RWPE2 (cell line): ENCODE measurements at regions not wholly inside any gene's neighbourhood (a gene's known extent, or its start where the extent isn't known, plus 50 kb on each side); places are given as distances from the start of the nearest gene placed in this dataset.

Experiments
- ATAC-seq: fragments of 200-7000 bp; cut with Tn5 transposase; 3 replicates; pipeline ENCODE4 v1.9.1; 2021; ENCODE audit warnings: low read depth
- DNase-seq: peaks from one replicate; pipeline ENCODE4 v3.0.0-alpha.2; 2020; ENCODE audit warnings: low spot score
- H3K27ac ChIP-seq: fragments of 450-650 bp; 2 replicates; pipeline ENCODE4 v1.5.1; 2017; ENCODE audit warnings: mild to moderate bottlenecking; ENCODE audit not compliant: poor library complexity, severe bottlenecking
- H3K27me3 ChIP-seq: fragments of 250-450 bp; sonication (Bioruptor Pico); 2 replicates; pipeline ENCODE4 v1.5.1; 2021; ENCODE audit warnings: mild to moderate bottlenecking, moderate library complexity; ENCODE audit not compliant: insufficient read depth, poor library complexity, severe bottlenecking
- H3K36me3 ChIP-seq: fragments of 250-450 bp; sonication (Bioruptor Pico); 2 replicates; pipeline ENCODE4 v1.5.1; 2020; ENCODE audit warnings: low read depth, mild to moderate bottlenecking, moderate library complexity
- H3K4me1 ChIP-seq: fragments of 250-450 bp; sonication (Bioruptor Pico); 2 replicates; pipeline ENCODE4 v1.5.1; 2021; ENCODE audit warnings: mild to moderate bottlenecking, moderate library complexity; ENCODE audit not compliant: insufficient read depth, poor library complexity, severe bottlenecking
- H3K4me3 ChIP-seq: fragments of 250-450 bp; sonication (Bioruptor Pico); 2 replicates; pipeline ENCODE4 v1.5.1; 2021; ENCODE audit warnings: mild to moderate bottlenecking, moderate library complexity; ENCODE audit not compliant: severe bottlenecking
- H3K9me3 ChIP-seq: fragments of 250-450 bp; sonication (Bioruptor Pico); 2 replicates; pipeline ENCODE4 v1.5.1; 2021; ENCODE audit warnings: mild to moderate bottlenecking, moderate library complexity; ENCODE audit not compliant: severe bottlenecking
- CTCF ChIP-seq: fragments of 450-650 bp; IDR thresholded peaks from one replicate; pipeline ENCODE4 v1.5.1; 2017; ENCODE audit warnings: mild to moderate bottlenecking, moderate library complexity; ENCODE audit not compliant: poor library complexity, severe bottlenecking

- ATAC-seq = no peak
Observed at GRCh38 chr1:30650968-30651320, 72.4 kb downstream of the MATN1 start.

GRCh38 chr1:30650038-30650967 is 73.1 kb downstream of the MATN1 start:
- H3K36me3 ChIP-seq = no peaks in the 10 kb centered on the region
- H3K27ac ChIP-seq = peak overlapping the region; percentile 78
- H3K27me3 ChIP-seq = no peaks in the 10 kb centered on the region
- H3K4me3 ChIP-seq = no peak overlapping the region
- no peak for DNase-seq
- no peaks in the 10 kb centered on the region for H3K9me3 ChIP-seq
- no peak for TF ChIP-seq CTCF
- ATAC-seq = no peak
- peaks cover 22% of the 10 kb centered on the region for H3K4me1 ChIP-seq

More at GRCh38 chr1:30650968-30651320, 72.4 kb downstream of the MATN1 start:
- Histone ChIP-seq H3K4me1 (peaks cover 22% of the 10 kb centered on the region), H3K27me3 (no peaks in the 10 kb centered on the region), H3K9me3 (no peaks in the 10 kb centered on the region), H3K27ac (peak overlapping the region; percentile 78), H3K36me3 (no peaks in the 10 kb centered on the region), H3K4me3 (no peak overlapping the region)
- DNase-seq = no peak
- TF ChIP-seq CTCF = no peak

GRCh38 chr1:30649321-30649991 is 73.9 kb downstream of the MATN1 start:
- Histone ChIP-seq H3K4me1 (peaks cover 20% of the 10 kb centered on the region), H3K36me3 (no peaks in the 10 kb centered on the region), H3K27ac (peak overlapping the region; percentile 78), H3K27me3 (no peaks in the 10 kb centered on the region), H3K9me3 (no peaks in the 10 kb centered on the region), H3K4me3 (no peak overlapping the region)
- ATAC-seq (peak; percentile 92), DNase-seq (peak; percentile 83)
- no peak for TF ChIP-seq CTCF

GRCh38 chr1:30648408-30649000 is 74.9 kb downstream of the MATN1 start:
- H3K4me1 ChIP-seq = peaks cover 18% of the 10 kb centered on the region
- TF ChIP-seq CTCF = no peak

More at GRCh38 chr1:30648408-30649000, 74.9 kb downstream of the MATN1 start:
- H3K27ac ChIP-seq = peak overlapping the region; percentile 78
- no peak for ATAC-seq
- no peak for DNase-seq
- no peaks in the 10 kb centered on the region for H3K9me3 ChIP-seq
- H3K27me3 ChIP-seq = no peaks in the 10 kb centered on the region
- H3K4me3 ChIP-seq = no peak overlapping the region
- no peaks in the 10 kb centered on the region for H3K36me3 ChIP-seq
